Right lobe of liver (tissue), 4 donors: ENCODE measurements at regions not wholly inside any gene's neighbourhood (a gene's known extent, or its start where the extent isn't known, plus 50 kb on each side); places are given as distances from the start of the nearest gene placed in this dataset.

Experiments
- CTCF ChIP-seq, 4 donors: fragments of 200-600 bp in 3 of 4; fragments of 450-650 bp in 1 of 4; IDR thresholded peaks; one replicate each; pipeline versions ENCODE4 v1.5.1 to v1.8.0; 2016 to 2022; ENCODE audit warnings: antibody characterized with exemption in 4 of 4, mild to moderate bottlenecking in 2 of 4
- POLR2A ChIP-seq: fragments of 450-650 bp; IDR thresholded peaks from one replicate; pipeline ENCODE4 v1.6.1; 2017; ENCODE audit warnings: antibody characterized with exemption, mild to moderate bottlenecking
- donor health status: DM: no; HTN: no; CAD: no.
- donor health status: DM: no; HTN: no; CAD: no.
- donor health status: DM: no; HTN: yes; CAD: no.

GRCh38 chr2:95700519-95700918 is 108.7 kb downstream of the TRIM43 start:
- TF ChIP-seq CTCF (IDR thresholded peaks at IDR 0.05) (no peak), POLR2A (no peak)
